ENCODE measurements at regions not wholly inside any gene's neighbourhood (a gene's known extent, or its start where the extent isn't known, plus 50 kb on each side); places are given as distances from the start of the nearest gene placed in this dataset.
"Not testable (repeated sequence)": the region's sequence is repeated elsewhere in the genome, so short reads cannot be mapped to it uniquely, and the experiment has no call there.

- Mint-ChIP-seq H3K27ac (ENCODE audit: unreplicated experiment) (no peak overlapping the region), H3K27me3 (ENCODE audit: unreplicated experiment) (no peaks in the 10 kb centered on the region), H3K36me3 (ENCODE audit: low read depth, unreplicated experiment) (no peaks in the 10 kb centered on the region), H3K4me1 (ENCODE audit: unreplicated experiment) (no peaks in the 10 kb centered on the region), H3K9me3 (ENCODE audit: unreplicated experiment) (peaks cover 11% of the 10 kb centered on the region), H3K4me3 (ENCODE audit: unreplicated experiment) (no peak overlapping the region)
- no peak for DNase-seq (ENCODE audit: low spot score)
- TF ChIP-seq CTCF (IDR thresholded peaks at IDR 0.05; ENCODE audit: unreplicated experiment) = no peak
These were observed 75.7 kb upstream of the CTBP2 start for GRCh38 chr10:125236091-125236490.

- no peaks in the 10 kb centered on the region for H3K4me1 Mint-ChIP-seq (ENCODE audit: unreplicated experiment)
- TF ChIP-seq CTCF (IDR thresholded peaks at IDR 0.05; ENCODE audit: unreplicated experiment) = no peak
These were observed 75.0 kb upstream of the CTBP2 start for GRCh38 chr10:125235093-125236069.

GRCh38 chr10:125234576-125234975 lies 74.2 kb upstream of the CTBP2 start:
- peaks cover 11% of the 10 kb centered on the region for H3K9me3 Mint-ChIP-seq (ENCODE audit: unreplicated experiment)
- not testable (repeated sequence) for H3K27me3 Mint-ChIP-seq (ENCODE audit: unreplicated experiment); DNase-seq (ENCODE audit: low spot score); H3K27ac Mint-ChIP-seq (ENCODE audit: unreplicated experiment); H3K4me1 Mint-ChIP-seq (ENCODE audit: unreplicated experiment); H3K36me3 Mint-ChIP-seq (ENCODE audit: low read depth, unreplicated experiment); H3K4me3 Mint-ChIP-seq (ENCODE audit: unreplicated experiment)

More at GRCh38 chr10:125235093-125236069, 75.0 kb upstream of the CTBP2 start:
- no peak for DNase-seq (ENCODE audit: low spot score)
- Mint-ChIP-seq H3K27ac (ENCODE audit: unreplicated experiment) (no peak overlapping the region), H3K27me3 (ENCODE audit: unreplicated experiment) (no peaks in the 10 kb centered on the region), H3K36me3 (ENCODE audit: low read depth, unreplicated experiment) (no peaks in the 10 kb centered on the region), H3K4me3 (ENCODE audit: unreplicated experiment) (no peak overlapping the region), H3K9me3 (ENCODE audit: unreplicated experiment) (peaks cover 11% of the 10 kb centered on the region)

GRCh38 chr10:125233726-125234125 lies 73.4 kb upstream of the CTBP2 start:
- Mint-ChIP-seq H3K4me3 (ENCODE audit: unreplicated experiment) (no peak overlapping the region), H3K36me3 (ENCODE audit: low read depth, unreplicated experiment) (no peaks in the 10 kb centered on the region), H3K27me3 (ENCODE audit: unreplicated experiment) (peaks cover 1% of the 10 kb centered on the region), H3K4me1 (ENCODE audit: unreplicated experiment) (no peaks in the 10 kb centered on the region), H3K27ac (ENCODE audit: unreplicated experiment) (no peak overlapping the region), H3K9me3 (ENCODE audit: unreplicated experiment) (peaks cover 7% of the 10 kb centered on the region)
- TF ChIP-seq CTCF (IDR thresholded peaks at IDR 0.05; ENCODE audit: unreplicated experiment) = no peak
- no peak for DNase-seq (ENCODE audit: low spot score)

GRCh38 chr10:125232841-125233240 lies 72.5 kb upstream of the CTBP2 start:
- Mint-ChIP-seq H3K27me3 (ENCODE audit: unreplicated experiment) (peaks cover 1% of the 10 kb centered on the region), H3K27ac (ENCODE audit: unreplicated experiment) (no peak overlapping the region), H3K4me3 (ENCODE audit: unreplicated experiment) (no peak overlapping the region), H3K9me3 (ENCODE audit: unreplicated experiment) (no peaks in the 10 kb centered on the region), H3K4me1 (ENCODE audit: unreplicated experiment) (no peaks in the 10 kb centered on the region), H3K36me3 (ENCODE audit: low read depth, unreplicated experiment) (no peaks in the 10 kb centered on the region)
- no peak for TF ChIP-seq CTCF (IDR thresholded peaks at IDR 0.05; ENCODE audit: unreplicated experiment)
- no peak for DNase-seq (ENCODE audit: low spot score)

Data from endothelial cell (in vitro differentiated cells).